Adrenal gland (tissue), 9 donors: ENCODE measurements at regions not wholly inside any gene's neighbourhood (a gene's known extent, or its start where the extent isn't known, plus 50 kb on each side); places are given as distances from the start of the nearest gene placed in this dataset.

Experiments used
- DNase-seq, 7 donors: peaks; one replicate each; pipeline ENCODE4 v3.0.0-alpha.2; 2019 to 2020
- H3K27ac ChIP-seq, 5 donors: fragments of 200-600 bp; sonication (generic) in 4 of 5; 1 replicate in 3 of 5; 2 replicates in 2 of 5; pipeline versions ENCODE4 v1.5.1 to v1.8.0; 2016 to 2020; ENCODE audit warnings: mild to moderate bottlenecking in 1 of 5
- H3K27me3 ChIP-seq: fragments of 200-600 bp; 2 replicates; pipeline ENCODE4 v1.8.0; 2021
- H3K36me3 ChIP-seq, 2 donors: fragments of 200-600 bp; replicated peaks in 1 of 2; 1 replicate in 1 of 2; 2 replicates in 1 of 2; pipeline versions ENCODE4 v1.5.1 to v1.8.0; 2018 to 2022
- H3K4me1 ChIP-seq, 2 donors: fragments of 200-600 bp; replicated peaks in 1 of 2; 1 replicate in 1 of 2; 2 replicates in 1 of 2; pipeline versions ENCODE4 v1.5.1 to v1.8.0; 2018 to 2021
- H3K4me3 ChIP-seq, 4 donors: fragments of 200-600 bp; sonication (generic) in 3 of 4; one replicate each; pipeline ENCODE4 v1.5.1; 2016 to 2018
- H3K9me3 ChIP-seq, 3 donors: fragments of 200-600 bp; sonication (generic) in 1 of 3; replicated peaks in 1 of 3; 1 replicate in 2 of 3; 2 replicates in 1 of 3; pipeline versions ENCODE4 v1.5.1 to v1.8.0; 2016 to 2021
- CTCF ChIP-seq, 6 experiments: fragments of 450-650 bp in 4 of 6; fragments of 200-600 bp in 2 of 6; sonication (generic) in 1 of 6; IDR thresholded peaks; 1 replicate in 5 of 6; 2 replicates in 1 of 6; pipeline versions ENCODE4 v1.5.1 to v1.8.0; 2016 to 2021; ENCODE audit warnings: antibody characterized with exemption in 6 of 6, mild to moderate bottlenecking in 2 of 6, moderate library complexity in 1 of 6
- POLR2A ChIP-seq, 2 donors: fragments of 450-650 bp; IDR thresholded peaks; one replicate each; pipeline ENCODE4 v1.6.1; 2017; ENCODE audit warnings: antibody characterized with exemption in 2 of 2, mild to moderate bottlenecking in 2 of 2, moderate library complexity in 1 of 2
- WGBS, 4 donors: extraction: QIAGEN DNeasy Blood & Tissue Kit in 2 of 4; methylation state at CpG; one replicate each; pipeline versions ENCODE4 v1.1.5 to v1.1.7; 2013 to 2017; 5-methylcytosine and 5-hydroxymethylcytosine counted together
- intact Hi-C, 2 donors: fragments of 100-400 bp; cut with DNase I; formaldehyde crosslinking; loops; one replicate each; pipeline versions ENCODE4 v1.14.1 to v1.15.0; 2022 to 2023
- donor health status: healthy with polysubstance abuse.
- donor health status: Bipolar disorder and iron deficiency.
- donor health status: DM: yes; HTN: yes; CAD: no.
- donor health status: DM: no; HTN: no; CAD: no.
- donor health status: DM: no; HTN: no; CAD: no.

GRCh38 chr18:23365602-23366001 is 87.5 kb upstream of the RIOK3 start:
- TF ChIP-seq POLR2A (IDR thresholded peaks at IDR 0.05), result no peak
- TF ChIP-seq CTCF (IDR thresholded peaks at IDR 0.05), result no peak
- H3K36me3 ChIP-seq, result no peaks in the 10 kb centered on the region
- WGBS, 4 donors, result 69 to 86% (median 77%) methylated on average over 2 of the region's 2 CpGs
- peak overlapping the region in 1 of 5 donors; percentile 49 for H3K27ac ChIP-seq
- H3K27me3 ChIP-seq, result no peaks in the 10 kb centered on the region
- intact Hi-C loops, result no loop called here
- H3K4me1 ChIP-seq, result no peaks in the 10 kb centered on the region
- no peaks in the 10 kb centered on the region for H3K9me3 ChIP-seq
- no peak overlapping the region for H3K4me3 ChIP-seq
- no peak for DNase-seq

DNA sequence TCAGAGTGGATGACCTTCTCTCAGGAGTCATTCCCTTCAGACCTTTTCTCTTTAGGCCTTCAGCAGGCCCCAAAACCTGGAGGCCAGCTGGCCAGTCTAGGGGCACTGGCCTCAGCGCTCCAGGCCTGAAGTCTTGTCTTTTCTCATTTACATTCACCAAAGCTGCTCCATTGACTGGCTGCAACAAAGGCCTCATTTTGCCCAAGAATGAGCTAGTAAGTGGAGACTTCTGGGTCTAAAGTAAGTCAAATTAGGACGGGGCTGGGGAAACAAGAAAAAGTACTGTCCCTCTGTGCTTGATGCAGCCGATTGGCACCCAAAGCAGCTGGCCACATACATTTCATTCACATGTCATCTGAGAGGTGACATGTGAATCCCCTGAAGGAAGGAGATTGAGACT is 83.8 kb upstream of the RIOK3 start:
- H3K36me3 ChIP-seq, result no peaks in the 10 kb centered on the region
- no peak for TF ChIP-seq CTCF (IDR thresholded peaks at IDR 0.05)
- no peak for TF ChIP-seq POLR2A (IDR thresholded peaks at IDR 0.05)
- DNase-seq, result no peak
- no peaks in the 10 kb centered on the region for H3K4me1 ChIP-seq
- peak overlapping the region in 2 of 5 donors; percentile 13 to 17 for H3K27ac ChIP-seq
- H3K27me3 ChIP-seq, result no peaks in the 10 kb centered on the region
- intact Hi-C loops, result no loop called here
- no peak overlapping the region for H3K4me3 ChIP-seq
- no peaks in the 10 kb centered on the region for H3K9me3 ChIP-seq
- WGBS, 4 donors, result 83 to 90% (median 85%) methylated on average over 3 of the region's 3 CpGs

GRCh38 chr18:23373570-23373969 is 79.5 kb upstream of the RIOK3 start:
- Histone ChIP-seq H3K27ac (no peak overlapping the region), H3K4me1 (peaks cover 0 to 15% of the 10 kb centered on the region in 2 donors), H3K4me3 (no peak overlapping the region), H3K9me3 (no peaks in the 10 kb centered on the region), H3K36me3 (no peaks in the 10 kb centered on the region), H3K27me3 (no peaks in the 10 kb centered on the region)
- TF ChIP-seq CTCF (IDR thresholded peaks at IDR 0.05) (no peak), POLR2A (IDR thresholded peaks at IDR 0.05) (no peak)
- intact Hi-C loops, result loop anchor here in 1 of 2 donors (10.0 kb wide), 1 partner anchor 339 kb away; no protein-coding TSS in a partner anchor
- WGBS, 4 donors, result 93 to 97% (median 94%) methylated on average over 3 of the region's 3 CpGs
- DNase-seq, result no peak

DNA sequence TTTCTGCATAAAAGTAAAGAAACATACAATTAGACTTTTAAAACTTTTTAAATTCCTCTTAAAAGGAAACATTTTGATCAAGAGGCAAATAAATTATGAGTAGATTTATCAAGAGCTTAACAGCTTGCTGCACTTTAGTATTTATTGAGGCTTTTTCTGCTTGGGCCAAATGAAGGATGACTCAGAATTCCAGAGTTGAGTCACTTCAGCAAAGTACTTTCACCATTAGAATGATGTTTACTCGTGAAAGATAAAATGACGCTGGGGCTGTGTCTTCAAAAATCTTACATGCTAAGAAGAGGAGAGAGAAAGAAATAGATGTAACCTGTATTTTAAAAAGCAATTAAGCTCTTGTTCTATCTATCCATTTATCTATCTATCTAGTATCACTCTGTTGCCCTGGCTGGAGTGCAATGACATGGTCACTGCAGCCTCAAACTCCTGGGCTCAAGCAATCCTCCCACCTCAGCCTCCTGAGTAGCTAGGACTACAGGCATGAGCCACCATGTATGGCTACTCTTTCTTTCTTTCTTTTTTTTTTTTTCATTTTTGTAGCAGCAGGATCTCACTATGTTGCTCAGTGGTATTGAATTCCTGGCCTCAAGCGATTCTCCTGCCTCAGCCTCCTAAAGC is 75.3 kb upstream of the RIOK3 start:
- H3K4me3 ChIP-seq, result no peak overlapping the region
- intact Hi-C loops, result loop anchor here in 1 of 2 donors (10.0 kb wide), 1 partner anchor 343 kb away; no protein-coding TSS in a partner anchor
- WGBS, 4 donors, result 42 to 54% (median 47%) methylated on average over 3 of the region's 3 CpGs
- peak in 3 of 7 donors; percentile 33 to 41 (median 36) for DNase-seq
- H3K36me3 ChIP-seq, result no peaks in the 10 kb centered on the region
- peaks cover 0 to 17% of the 10 kb centered on the region in 2 donors for H3K4me1 ChIP-seq
- H3K27ac ChIP-seq, result peak overlapping the region in 4 of 5 donors; percentile 58 to 77 (median 74)
- no peak for TF ChIP-seq POLR2A (IDR thresholded peaks at IDR 0.05)
- TF ChIP-seq CTCF (IDR thresholded peaks at IDR 0.05), result no peak
- H3K27me3 ChIP-seq, result no peaks in the 10 kb centered on the region
- H3K9me3 ChIP-seq, result no peaks in the 10 kb centered on the region
